Epithelial cell of proximal tubule (primary cell): ENCODE measurements at regions not wholly inside any gene's neighbourhood (a gene's known extent, or its start where the extent isn't known, plus 50 kb on each side); places are given as distances from the start of the nearest gene placed in this dataset.

Experiments used
- DNase-seq: peaks from one replicate; pipeline ENCODE4 v3.0.0-alpha.2; 2011; ENCODE audit warnings: low read depth
- H3K4me3 ChIP-seq: 2 replicates; pipeline ENCODE4 v1.5.1; 2011; ENCODE audit warnings: low read depth, mild to moderate bottlenecking, low read length
- CTCF ChIP-seq: conservative IDR thresholded peaks from 2 replicates; pipeline ENCODE4 v1.5.1; 2012; ENCODE audit warnings: low read depth, mild to moderate bottlenecking, low read length

DNA sequence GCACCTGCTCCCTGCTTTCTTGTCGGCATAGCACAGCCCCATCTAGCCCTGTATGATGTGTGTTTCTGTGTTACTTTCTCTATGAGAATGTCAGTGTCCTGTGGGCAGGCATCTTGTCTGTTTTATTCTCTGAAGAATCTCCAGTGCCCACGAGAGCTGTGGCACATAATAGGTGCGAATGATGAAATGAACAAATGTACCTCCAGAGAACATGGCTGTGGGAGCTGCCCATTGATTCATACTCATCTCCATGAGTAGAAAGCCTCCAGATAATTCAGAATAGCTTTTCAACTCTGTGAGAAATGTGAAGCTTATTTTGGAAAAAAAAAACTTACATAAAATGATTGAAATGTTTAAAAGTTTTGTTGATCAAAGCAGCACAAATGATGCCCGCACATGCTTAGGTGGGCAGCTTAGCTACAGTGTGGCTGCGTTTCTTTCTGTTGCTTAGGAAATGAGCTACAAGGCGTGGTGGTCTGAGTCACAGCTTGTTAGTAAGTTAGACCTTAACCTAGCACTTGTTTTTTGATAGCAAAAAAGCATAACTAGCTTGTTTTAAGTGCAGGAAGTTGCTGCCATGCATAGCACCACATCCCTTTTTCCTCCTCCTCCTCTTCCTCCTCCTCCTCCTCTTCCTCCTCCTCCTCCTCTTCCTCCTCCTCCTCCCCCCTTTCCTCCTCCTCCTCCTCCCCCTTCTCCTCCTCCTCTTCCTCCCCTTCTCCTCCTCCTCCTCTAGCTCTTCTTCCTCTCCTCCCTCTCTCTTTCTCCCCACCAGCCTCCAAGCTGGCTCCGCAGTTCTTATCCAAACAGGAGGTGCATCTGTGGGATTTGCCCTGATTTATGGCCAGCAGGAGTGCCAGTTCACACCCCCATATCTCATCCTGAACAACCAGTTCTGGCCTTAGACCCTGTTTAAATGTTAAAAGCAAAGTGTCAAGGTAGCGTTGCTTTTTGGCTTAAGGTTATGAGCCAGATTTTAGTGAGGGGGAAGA lies 221.5 kb downstream of the IRF8 start:
- DNase-seq, result no peak
- H3K4me3 ChIP-seq, result no peak overlapping the region
- no peak for TF ChIP-seq CTCF

DNA sequence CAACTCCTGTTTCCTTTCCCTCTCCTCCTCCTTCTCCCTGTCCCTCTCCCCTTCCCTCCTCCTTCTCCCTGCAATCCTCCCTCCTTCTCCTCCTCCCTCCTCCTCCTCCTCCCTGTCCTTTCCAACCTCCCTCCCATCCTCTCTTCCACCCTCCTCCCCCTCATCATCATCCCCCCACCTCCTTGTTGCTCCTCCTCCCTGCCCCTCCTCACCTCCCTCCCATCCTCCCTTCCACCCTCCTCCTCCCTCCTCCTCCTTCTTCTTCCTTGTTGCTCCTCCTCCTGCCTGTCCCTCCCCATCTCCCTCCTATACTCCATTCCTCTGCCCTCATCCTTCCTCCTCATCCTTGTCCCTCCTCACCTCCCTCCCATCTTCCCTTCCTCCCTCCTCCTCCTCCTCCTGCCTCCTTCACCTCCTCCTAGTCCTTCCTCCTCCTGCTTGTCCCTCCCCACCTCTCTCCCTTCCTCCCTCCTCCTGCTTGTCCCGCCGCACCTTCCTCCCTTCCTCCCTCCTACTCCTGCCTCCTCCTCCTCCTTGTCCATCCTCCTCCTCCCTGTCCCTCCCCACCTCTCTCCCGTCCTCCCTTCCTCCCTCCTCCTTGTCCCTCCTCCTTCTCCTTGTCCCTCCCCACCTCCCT lies 222.5 kb downstream of the IRF8 start:
- no peak overlapping the region for H3K4me3 ChIP-seq
- no peak for DNase-seq
- TF ChIP-seq CTCF, result no peak

GRCh38 chr16:86122681-86123342 lies 223.8 kb downstream of the IRF8 start:
- no peak overlapping the region for H3K4me3 ChIP-seq
- no peak for TF ChIP-seq CTCF
- no peak for DNase-seq

GRCh38 chr16:86124321-86124720 lies 225.4 kb downstream of the IRF8 start:
- TF ChIP-seq CTCF, result no peak
- no peak overlapping the region for H3K4me3 ChIP-seq
- DNase-seq, result no peak

DNA sequence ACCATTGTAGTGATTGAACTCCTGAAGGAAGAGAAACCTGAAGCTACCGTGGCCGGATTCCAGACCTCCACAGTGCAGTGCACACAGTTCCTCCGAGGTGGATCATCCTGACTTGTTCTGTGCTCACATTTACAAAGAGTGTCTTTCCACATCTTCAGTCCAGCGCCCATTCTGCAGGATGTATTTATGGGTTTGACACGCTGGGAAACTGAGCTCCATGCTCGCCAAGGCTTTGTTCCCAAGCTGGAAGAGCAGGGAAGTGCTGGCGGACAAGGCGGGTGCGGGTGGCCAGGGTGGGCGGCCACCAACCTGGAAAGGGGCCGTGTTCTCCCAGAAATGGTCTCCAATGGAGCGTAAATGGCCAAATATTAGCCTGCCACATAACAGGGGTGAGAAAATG lies 227.9 kb downstream of the IRF8 start:
- no peak for DNase-seq
- no peak for TF ChIP-seq CTCF
- no peak overlapping the region for H3K4me3 ChIP-seq

DNA sequence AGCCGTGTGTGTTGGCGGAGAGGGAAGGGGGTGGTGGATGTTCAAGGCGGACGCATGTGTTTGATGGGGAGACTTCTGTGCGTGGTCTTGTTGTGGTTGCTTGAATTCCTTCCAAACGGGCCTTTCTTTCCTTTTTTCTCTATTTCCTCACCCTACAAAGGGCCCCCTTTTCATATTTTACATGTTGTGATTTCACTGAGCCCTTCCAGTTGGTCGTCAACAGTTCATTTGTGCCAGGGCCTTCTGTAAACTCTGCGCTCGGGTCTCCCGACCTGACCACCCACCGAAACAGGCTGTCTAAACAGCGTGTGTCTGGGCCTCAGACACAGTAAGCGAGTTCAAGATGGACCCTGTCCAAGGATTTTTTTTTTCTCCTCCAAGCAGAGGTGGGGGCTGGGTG lies 228.4 kb downstream of the IRF8 start:
- TF ChIP-seq CTCF, result no peak
- H3K4me3 ChIP-seq, result no peak overlapping the region
- no peak for DNase-seq
